22Rv1 (cell line): ENCODE measurements at regions not wholly inside any gene's neighbourhood (a gene's known extent, or its start where the extent isn't known, plus 50 kb on each side); places are given as distances from the start of the nearest gene placed in this dataset.

ENCODE experiments used
- CTCF ChIP-seq: fragments of 450-650 bp; IDR thresholded peaks from 2 replicates; pipeline ENCODE4 v1.5.1; 2017; ENCODE audit warnings: mild to moderate bottlenecking
- ZFX ChIP-seq: fragments of 450-650 bp; IDR thresholded peaks from 2 replicates; pipeline ENCODE4 v1.6.1; 2017; ENCODE audit warnings: antibody characterized with exemption, borderline replicate concordance

GRCh38 chr7:50226669-50227068, 77.8 kb upstream of the IKZF1 start:
- TF ChIP-seq CTCF (no peak), ZFX (no peak)
